ENCODE measurements at regions not wholly inside any gene's neighbourhood (a gene's known extent, or its start where the extent isn't known, plus 50 kb on each side); places are given as distances from the start of the nearest gene placed in this dataset.

- TF ChIP-seq ARHGAP35 (CRISPR knock-in tag; IDR thresholded peaks at IDR 0.05; ENCODE audit: borderline replicate concordance) (no peak), RORA (CRISPR knock-in tag; IDR thresholded peaks at IDR 0.05) (no peak), CTCF (CRISPR knock-in tag; IDR thresholded peaks at IDR 0.05) (no peak), FOXM1 (CRISPR knock-in tag; IDR thresholded peaks at IDR 0.05) (no peak), POLR2AphosphoS5 (IDR thresholded peaks at IDR 0.05; ENCODE audit: low read depth, low read length) (no peak), HNRNPUL1 (IDR thresholded peaks at IDR 0.05; ENCODE audit: low read depth, low read length) (no peak), MAX (IDR thresholded peaks at IDR 0.05) (no peak)
Observed at GRCh38 chr15:87196498-87196897, 1060.0 kb downstream of the NTRK3 start.

Data from HepG2 (cell line).